ENCODE measurements at regions not wholly inside any gene's neighbourhood (a gene's known extent, or its start where the extent isn't known, plus 50 kb on each side); places are given as distances from the start of the nearest gene placed in this dataset.
A peak's percentile ranks its signal among the peaks of the same experiment; 100 is the strongest.

DNA sequence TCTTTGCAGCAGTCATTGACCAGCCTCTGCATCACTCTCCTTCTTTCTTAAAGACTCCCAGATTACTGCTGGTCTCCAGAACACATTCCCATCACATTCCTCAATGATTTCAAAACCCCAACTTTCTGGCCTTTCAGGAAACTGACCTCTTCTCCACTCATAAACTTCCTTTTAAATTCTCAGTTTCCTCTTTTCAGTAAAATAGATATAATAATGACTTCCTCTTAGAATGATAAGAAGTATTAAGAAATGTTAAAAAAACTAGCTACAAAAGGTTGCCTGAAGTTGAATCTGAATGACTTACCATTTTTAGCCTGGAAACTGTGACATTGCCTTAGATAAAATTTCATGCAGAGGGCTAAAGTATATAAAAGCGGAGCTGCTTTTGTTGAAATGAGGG, 239.3 kb downstream of the OGFRL1 start:
- no peak for DNase-seq (ENCODE audit: low read depth)

DNA sequence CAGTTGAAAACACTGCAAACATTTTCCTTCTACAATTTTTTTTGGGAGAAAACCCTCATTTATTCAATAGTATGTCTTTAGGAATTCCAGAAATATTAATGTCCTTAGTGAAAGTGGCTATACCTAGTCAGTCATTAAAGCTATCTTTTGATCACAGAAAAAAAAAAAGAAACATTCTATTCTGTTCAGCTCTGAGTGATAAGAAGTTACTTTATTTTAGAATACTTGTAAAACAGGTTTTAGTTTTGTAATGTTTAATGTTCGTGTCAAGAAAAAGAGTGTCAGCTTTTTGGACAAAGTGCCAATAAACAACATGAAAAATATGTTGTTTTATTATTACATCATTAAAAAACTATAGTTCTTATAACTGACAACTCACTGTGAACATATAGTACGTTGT, 240.4 kb downstream of the OGFRL1 start:
- DNase-seq (ENCODE audit: low read depth): no peak

GRCh38 chr6:71529769-71530168, 241.2 kb downstream of the OGFRL1 start:
- no peak for DNase-seq (ENCODE audit: low read depth)

GRCh38 chr6:71531006-71531405, 242.4 kb downstream of the OGFRL1 start:
- DNase-seq (ENCODE audit: low read depth): peak; percentile 16

DNA sequence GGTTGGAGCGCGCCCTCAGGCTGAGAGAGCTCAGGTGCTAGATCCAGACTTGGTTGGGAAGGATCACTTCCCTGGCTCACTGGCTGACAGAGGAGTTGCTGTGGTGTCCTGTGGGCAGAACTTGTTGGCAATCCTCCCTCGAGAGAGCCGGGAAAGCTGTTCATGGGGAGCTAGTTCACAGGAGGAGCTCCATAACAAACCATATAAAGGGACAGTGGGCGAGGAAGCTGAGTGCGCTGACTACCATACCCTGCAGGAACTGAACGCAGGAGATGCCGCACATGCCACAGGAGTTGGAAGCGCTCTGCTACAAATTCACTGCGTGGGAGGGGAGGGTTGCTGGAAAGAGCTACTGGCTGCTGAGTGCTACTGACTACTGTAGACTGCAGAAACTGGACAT, 243.2 kb downstream of the OGFRL1 start:
- DNase-seq (ENCODE audit: low read depth): no peak

- no peak for DNase-seq (ENCODE audit: low read depth)
Observed at GRCh38 chr6:71533939-71534379, 245.3 kb downstream of the OGFRL1 start.

- DNase-seq (ENCODE audit: low read depth): no peak
Observed at GRCh38 chr6:71534921-71535320, 246.3 kb downstream of the OGFRL1 start.

GRCh38 chr6:71537717-71538116, 249.1 kb downstream of the OGFRL1 start:
- peak; percentile 45 for DNase-seq (ENCODE audit: low read depth)

- peak; percentile 67 for DNase-seq (ENCODE audit: low read depth)
Observed at GRCh38 chr6:71544028-71544427, 255.4 kb downstream of the OGFRL1 start.

DNA sequence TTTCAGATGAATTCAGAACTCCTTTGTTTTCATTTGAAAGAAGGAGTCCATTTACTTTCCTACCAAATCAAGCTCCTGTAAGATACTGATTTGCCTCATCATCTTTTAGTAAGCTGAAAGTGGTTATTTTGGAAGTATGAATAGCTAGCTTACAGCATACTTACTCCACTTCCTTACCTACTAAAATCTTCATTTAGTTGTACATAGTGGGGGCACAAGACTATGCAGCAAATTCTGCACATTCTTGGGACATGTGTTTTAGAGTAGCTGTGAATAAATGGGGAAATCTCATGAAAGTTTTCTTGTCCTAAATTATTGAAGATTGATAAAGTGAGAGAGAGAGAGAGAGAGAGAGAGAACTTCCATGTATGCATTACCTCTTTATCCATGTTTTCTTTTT, 256.3 kb downstream of the OGFRL1 start:
- no peak for DNase-seq (ENCODE audit: low read depth)

GRCh38 chr6:71545905-71546304, 257.3 kb downstream of the OGFRL1 start:
- no peak for DNase-seq (ENCODE audit: low read depth)

GRCh38 chr6:71551798-71552197, 263.2 kb downstream of the OGFRL1 start:
- no peak for DNase-seq (ENCODE audit: low read depth)

DNA sequence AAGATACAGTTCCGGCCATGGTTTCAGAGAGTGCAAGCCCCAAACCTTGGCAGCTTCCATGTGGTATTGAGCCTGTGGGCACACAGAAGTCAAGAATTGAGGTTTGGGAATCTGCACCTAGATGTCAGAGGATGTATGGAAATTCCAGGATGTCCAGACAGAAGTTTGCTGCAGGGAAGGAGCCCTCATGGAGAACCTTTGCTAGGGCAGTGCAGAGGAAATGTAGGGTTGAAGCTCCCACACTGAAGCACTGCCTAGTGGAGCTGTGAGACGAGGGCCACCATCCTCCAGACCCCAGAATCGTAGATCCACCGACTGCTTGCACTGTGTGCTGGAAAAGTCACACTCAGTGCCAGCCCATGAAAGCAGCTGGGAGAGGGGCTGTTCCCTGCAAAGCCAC, 267.5 kb downstream of the OGFRL1 start:
- no peak for DNase-seq (ENCODE audit: low read depth)

DNA sequence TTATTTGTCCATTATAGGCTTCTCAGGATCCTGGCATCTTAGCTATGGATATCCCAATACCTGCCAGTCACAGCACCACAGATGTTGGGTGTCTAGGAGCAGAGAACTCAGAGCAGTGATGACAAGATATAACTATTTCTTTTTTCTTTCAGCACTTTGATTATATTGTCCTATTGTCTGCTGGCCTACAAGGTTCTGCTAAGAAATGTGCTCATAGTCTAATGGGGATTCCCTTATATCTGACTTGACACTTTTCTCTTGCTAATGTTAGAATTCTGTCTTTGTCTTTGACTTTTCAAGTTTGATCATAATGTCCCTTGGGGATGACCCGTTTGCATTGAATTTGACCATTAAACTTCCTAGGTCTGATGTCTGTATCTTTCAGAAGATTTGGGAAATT, 270.4 kb downstream of the OGFRL1 start:
- DNase-seq (ENCODE audit: low read depth): no peak

DNA sequence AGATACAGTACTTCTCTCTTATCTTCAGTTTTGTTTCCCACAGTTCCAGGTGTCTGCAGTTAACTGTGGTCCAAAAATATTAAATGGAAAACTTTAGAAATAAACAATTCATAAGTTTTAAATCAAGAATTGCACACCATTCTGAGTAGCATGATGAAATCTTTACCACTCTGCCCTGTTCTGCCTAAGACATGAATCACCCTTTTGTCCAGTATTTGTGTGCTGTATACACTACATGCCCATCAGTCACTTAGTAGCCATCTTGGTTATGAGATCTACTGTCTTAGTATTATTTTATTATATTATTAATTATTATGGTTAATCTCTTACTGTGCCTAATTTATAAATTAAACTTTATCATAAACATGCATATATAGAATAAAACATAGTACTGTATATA, 279.0 kb downstream of the OGFRL1 start:
- DNase-seq (ENCODE audit: low read depth): no peak

GRCh38 chr6:71577766-71578165, 289.2 kb downstream of the OGFRL1 start:
- DNase-seq (ENCODE audit: low read depth): no peak

DNA sequence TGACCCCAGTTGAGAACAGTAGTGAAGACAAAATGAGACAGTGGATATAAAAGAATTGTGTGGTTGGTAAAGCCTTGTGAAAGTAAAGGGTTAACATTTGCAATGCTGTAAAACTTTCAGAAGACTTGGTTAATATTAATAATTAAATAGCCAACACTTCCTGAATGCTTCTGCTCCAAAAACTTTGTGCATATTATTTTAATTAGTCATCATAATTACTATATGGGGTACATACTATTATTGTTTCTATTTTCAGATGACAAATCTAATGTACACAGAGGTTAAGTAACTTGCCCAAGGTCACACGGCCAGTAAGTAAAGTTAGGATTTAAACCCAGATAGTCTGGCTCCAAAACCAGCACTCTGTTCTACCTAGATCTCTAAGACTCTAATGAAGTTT, 291.3 kb downstream of the OGFRL1 start:
- no peak for DNase-seq (ENCODE audit: low read depth)

GRCh38 chr6:71582820-71583219, 294.2 kb downstream of the OGFRL1 start:
- no peak for DNase-seq (ENCODE audit: low read depth)

DNA sequence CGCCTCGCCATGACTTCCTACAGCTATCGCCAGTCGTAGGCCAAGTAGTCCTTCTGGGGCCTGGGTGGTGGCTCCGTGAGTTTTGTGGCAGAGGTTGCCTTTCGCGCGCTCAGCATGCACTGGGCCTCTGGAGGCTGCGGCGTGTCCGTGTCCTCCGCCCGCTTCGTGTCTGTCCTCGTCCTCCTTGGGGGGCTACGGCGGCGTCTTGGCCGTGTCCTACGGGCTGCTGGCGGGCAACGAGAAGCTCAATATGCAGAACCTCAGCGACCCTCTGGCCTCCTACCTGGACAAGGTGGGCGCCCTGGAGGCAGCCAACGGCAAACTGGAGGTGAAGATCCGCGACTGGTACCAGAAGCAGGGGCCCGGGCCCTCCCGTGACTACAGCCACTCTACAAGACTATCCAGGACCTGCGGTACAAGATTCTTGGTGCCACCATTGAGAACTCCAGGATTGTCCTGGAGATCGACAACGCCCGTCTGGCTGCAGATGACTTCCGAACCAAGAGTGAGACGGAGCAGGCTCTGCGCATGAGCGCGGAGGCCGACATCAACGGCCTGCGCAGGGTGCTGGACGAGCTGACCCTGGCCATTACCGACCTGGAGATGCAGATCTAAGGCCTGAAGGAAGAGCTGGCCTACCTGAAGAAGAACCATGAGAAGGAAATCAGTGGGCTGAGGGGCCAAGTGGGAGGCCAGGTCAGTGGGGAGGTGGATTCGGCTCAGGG, 296.3 kb downstream of the OGFRL1 start:
- DNase-seq (ENCODE audit: low read depth): no peak

DNA sequence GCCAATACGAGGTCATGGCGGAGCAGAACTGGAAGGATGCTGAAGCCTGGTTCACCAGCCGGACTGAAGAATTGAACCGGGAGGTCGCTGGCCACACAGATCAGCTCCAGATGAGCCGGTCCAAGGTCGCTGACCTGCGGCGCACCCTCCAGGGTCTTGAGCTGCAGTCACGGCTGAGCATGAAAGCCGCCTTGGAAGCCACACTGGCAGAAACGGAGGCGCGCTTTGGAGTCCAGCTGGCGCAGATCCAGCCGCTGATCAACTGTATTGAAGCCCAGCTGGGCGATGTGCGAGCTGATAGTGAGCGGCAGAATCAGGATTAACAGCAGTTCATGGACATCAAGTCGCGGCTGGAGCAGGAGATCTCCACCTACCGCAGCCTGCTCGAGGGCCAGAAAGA, 296.9 kb downstream of the OGFRL1 start:
- DNase-seq (ENCODE audit: low read depth): no peak

GRCh38 chr6:71588490-71588889, 297.9 kb upstream of the RIMS1 start:
- DNase-seq (ENCODE audit: low read depth): no peak

DNA sequence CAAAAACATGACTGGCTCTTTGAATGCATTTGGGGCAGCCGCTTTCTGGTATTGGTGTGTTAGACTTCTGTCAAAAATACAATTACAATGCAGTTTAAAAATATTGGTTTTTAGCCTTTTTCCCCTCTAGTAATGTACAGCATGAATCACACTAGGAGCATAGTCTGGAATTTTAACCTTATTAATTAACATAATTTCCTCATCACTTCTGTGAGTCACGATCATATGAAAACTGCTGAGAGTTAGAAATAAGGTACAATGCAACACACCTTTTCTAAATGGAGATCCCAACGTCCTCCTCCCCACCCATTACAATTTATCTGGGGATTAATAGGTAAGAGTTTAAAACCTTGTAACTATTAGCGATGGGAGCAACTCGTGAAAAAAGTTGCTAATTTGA, 297.1 kb upstream of the RIMS1 start:
- DNase-seq (ENCODE audit: low read depth): no peak

- DNase-seq (ENCODE audit: low read depth): no peak
Observed at GRCh38 chr6:71592643-71593042, 293.7 kb upstream of the RIMS1 start.

GRCh38 chr6:71599359-71599758, 287.0 kb upstream of the RIMS1 start:
- DNase-seq (ENCODE audit: low read depth): no peak
